Glomerular visceral epithelial cell (primary cell): ENCODE measurements at regions not wholly inside any gene's neighbourhood (a gene's known extent, or its start where the extent isn't known, plus 50 kb on each side); places are given as distances from the start of the nearest gene placed in this dataset.

Experiments
- DNase-seq: peaks from one replicate; pipeline ENCODE4 v3.0.0-alpha.2; 2016; ENCODE audit errors: extremely low spot score

GRCh38 chr13:110773480-110773879, 60.0 kb downstream of the ING1 start:
- DNase-seq, result no peak

- DNase-seq, result no peak
These were observed 60.6 kb downstream of the ING1 start for GRCh38 chr13:110774051-110774450.

GRCh38 chr13:110774490-110774889, 61.0 kb downstream of the ING1 start:
- no peak for DNase-seq

- no peak for DNase-seq
These were observed 62.1 kb downstream of the ING1 start for GRCh38 chr13:110775576-110775975.

- no peak for DNase-seq
These were observed 63.8 kb downstream of the ING1 start for GRCh38 chr13:110777251-110777820.

- DNase-seq, result no peak
These were observed 65.5 kb downstream of the ING1 start for GRCh38 chr13:110779022-110779421.

- no peak for DNase-seq
These were observed 66.9 kb downstream of the ING1 start for GRCh38 chr13:110780422-110780821.

- DNase-seq, result no peak
These were observed 68.7 kb downstream of the ING1 start for GRCh38 chr13:110782185-110782584.

- no peak for DNase-seq
These were observed 71.2 kb downstream of the ING1 start for GRCh38 chr13:110784704-110785103.

- no peak for DNase-seq
These were observed 75.3 kb downstream of the ING1 start for GRCh38 chr13:110788778-110789177.

GRCh38 chr13:110789871-110790270, 76.4 kb downstream of the ING1 start:
- no peak for DNase-seq

GRCh38 chr13:110790371-110790770, 76.9 kb downstream of the ING1 start:
- no peak for DNase-seq

- DNase-seq, result no peak
These were observed 80.7 kb downstream of the ING1 start for GRCh38 chr13:110794209-110794608.

GRCh38 chr13:110797230-110797877, 83.9 kb downstream of the ING1 start:
- no peak for DNase-seq

- no peak for DNase-seq
These were observed 84.8 kb downstream of the ING1 start for GRCh38 chr13:110798081-110798994.

GRCh38 chr13:110799246-110800236, 86.0 kb downstream of the ING1 start:
- DNase-seq, result no peak

GRCh38 chr13:110801044-110801443, 87.5 kb downstream of the ING1 start:
- DNase-seq, result no peak

GRCh38 chr13:110802260-110802659, 88.8 kb downstream of the ING1 start:
- DNase-seq, result no peak

- DNase-seq, result no peak
These were observed 93.1 kb downstream of the ING1 start for GRCh38 chr13:110806636-110807035.

- no peak for DNase-seq
These were observed 94.0 kb downstream of the ING1 start for GRCh38 chr13:110807546-110807945.

- DNase-seq, result no peak
These were observed 94.6 kb downstream of the ING1 start for GRCh38 chr13:110808138-110808537.
